PC-3 (cell line): ENCODE measurements at regions not wholly inside any gene's neighbourhood (a gene's known extent, or its start where the extent isn't known, plus 50 kb on each side); places are given as distances from the start of the nearest gene placed in this dataset.

Experiments used
- ATAC-seq: fragments of 200-7000 bp; cut with Tn5 transposase; 2 replicates; pipeline ENCODE4 v1.9.1; 2020; ENCODE audit warnings: mild to moderate bottlenecking, moderate library complexity
- BruUV-seq: library from RNA; stranded (reverse); fragments of 400-500 nt; replicated peaks from 2 replicates; lab custom pipeline; 2021; lab: Mats Ljungman, UMichigan
- CTCF ChIA-PET: fragments of 300-600 bp; sonication (Branson Sonifier 250); formaldehyde crosslinking; loops from one replicate; lab custom pipeline; 2022; ENCODE audit warnings: antibody characterized with exemption; lab: Charles Lee
- POLR2A ChIA-PET: fragments of 300-600 bp; sonication (Branson Sonifier 250); formaldehyde crosslinking; loops from one replicate; lab custom pipeline; 2022; ENCODE audit warnings: antibody characterized with exemption; ENCODE audit not compliant: unreplicated experiment; lab: Charles Lee
- DNase-seq: peaks from one replicate; pipeline ENCODE4 v3.0.0-alpha.2; 2015
- H2AFZ ChIP-seq: fragments of 300-600 bp; sonication (generic); 2 replicates; pipeline ENCODE4 v1.6.0; 2016; ENCODE audit warnings: antibody characterized with exemption, low read length
- H3F3A ChIP-seq: fragments of 300-600 bp; sonication (generic); one replicate; pipeline ENCODE4 v1.6.0; 2017; ENCODE audit warnings: antibody characterized with exemption, low read length, control low read depth, mild to moderate bottlenecking; ENCODE audit not compliant: unreplicated experiment
- H3K27ac ChIP-seq: fragments of 300-600 bp; sonication (generic); 2 replicates; pipeline ENCODE4 v1.5.1; 2016; ENCODE audit warnings: mild to moderate bottlenecking, low read length
- H3K27me3 ChIP-seq: fragments of 300-600 bp; sonication (generic); 2 replicates; pipeline ENCODE4 v1.6.1; 2016; ENCODE audit warnings: low read length, mixed read lengths
- H3K36me3 ChIP-seq: fragments of 300-600 bp; sonication (generic); 2 replicates; pipeline ENCODE4 v1.6.1; 2016; ENCODE audit warnings: low read depth, mixed run types, low read length, mixed read lengths
- H3K4me1 ChIP-seq: fragments of 300-600 bp; sonication (generic); 2 replicates; pipeline ENCODE4 v1.5.1; 2016; ENCODE audit warnings: low read length; ENCODE audit not compliant: insufficient read depth
- H3K4me2 ChIP-seq: fragments of 300-600 bp; sonication (generic); 2 replicates; pipeline ENCODE4 v1.6.0; 2016; ENCODE audit warnings: low read length
- H3K4me3 ChIP-seq: fragments of 300-600 bp; sonication (generic); 2 replicates; pipeline ENCODE4 v1.5.1; 2016; ENCODE audit warnings: mild to moderate bottlenecking, low read length, mixed read lengths
- H3K79me2 ChIP-seq: fragments of 300-600 bp; sonication (generic); 2 replicates; pipeline ENCODE4 v1.6.1; 2017; ENCODE audit warnings: low read length, mixed read lengths
- H3K9ac ChIP-seq: fragments of 300-600 bp; sonication (generic); 2 replicates; pipeline ENCODE4 v1.6.0; 2016; ENCODE audit warnings: mild to moderate bottlenecking, low read length
- H3K9me2 ChIP-seq: fragments of 300-600 bp; sonication (generic); replicated peaks from 2 replicates; pipeline ENCODE4 v1.6.1; 2016; ENCODE audit warnings: mixed run types, low read length, mixed read lengths
- H3K9me3 ChIP-seq: fragments of 300-600 bp; sonication (generic); 2 replicates; pipeline ENCODE4 v1.6.1; 2016; ENCODE audit warnings: low read length, mixed read lengths
- H4K20me1 ChIP-seq: fragments of 300-600 bp; sonication (generic); 2 replicates; pipeline ENCODE4 v1.6.1; 2016; ENCODE audit warnings: low read length, mixed read lengths
- EZH2 ChIP-seq: fragments of 300-600 bp; sonication (generic); IDR thresholded peaks from one replicate; pipeline ENCODE4 v1.6.1; 2017; ENCODE audit warnings: antibody characterized with exemption, mild to moderate bottlenecking, low read length; ENCODE audit not compliant: unreplicated experiment
- EZH2phosphoT487 ChIP-seq: fragments of 300-600 bp; sonication (generic); IDR thresholded peaks from 2 replicates; pipeline ENCODE4 v1.6.1; 2018; ENCODE audit warnings: mild to moderate bottlenecking, antibody characterized with exemption, low read length, borderline replicate concordance
- intact Hi-C: fragments of 100-400 bp; cut with micrococcal nuclease; formaldehyde crosslinking; loops from 2 replicates; pipeline ENCODE4 v1.9.0; 2023
- TF ChIP-seq, protein P1 (sequence below): fragments of 300-600 bp; sonication (generic); conservative IDR thresholded peaks from 2 replicates; pipeline ENCODE4 v1.5.1; 2017; ENCODE audit warnings: antibody characterized with exemption, low read depth, mild to moderate bottlenecking, low read length

DNA sequence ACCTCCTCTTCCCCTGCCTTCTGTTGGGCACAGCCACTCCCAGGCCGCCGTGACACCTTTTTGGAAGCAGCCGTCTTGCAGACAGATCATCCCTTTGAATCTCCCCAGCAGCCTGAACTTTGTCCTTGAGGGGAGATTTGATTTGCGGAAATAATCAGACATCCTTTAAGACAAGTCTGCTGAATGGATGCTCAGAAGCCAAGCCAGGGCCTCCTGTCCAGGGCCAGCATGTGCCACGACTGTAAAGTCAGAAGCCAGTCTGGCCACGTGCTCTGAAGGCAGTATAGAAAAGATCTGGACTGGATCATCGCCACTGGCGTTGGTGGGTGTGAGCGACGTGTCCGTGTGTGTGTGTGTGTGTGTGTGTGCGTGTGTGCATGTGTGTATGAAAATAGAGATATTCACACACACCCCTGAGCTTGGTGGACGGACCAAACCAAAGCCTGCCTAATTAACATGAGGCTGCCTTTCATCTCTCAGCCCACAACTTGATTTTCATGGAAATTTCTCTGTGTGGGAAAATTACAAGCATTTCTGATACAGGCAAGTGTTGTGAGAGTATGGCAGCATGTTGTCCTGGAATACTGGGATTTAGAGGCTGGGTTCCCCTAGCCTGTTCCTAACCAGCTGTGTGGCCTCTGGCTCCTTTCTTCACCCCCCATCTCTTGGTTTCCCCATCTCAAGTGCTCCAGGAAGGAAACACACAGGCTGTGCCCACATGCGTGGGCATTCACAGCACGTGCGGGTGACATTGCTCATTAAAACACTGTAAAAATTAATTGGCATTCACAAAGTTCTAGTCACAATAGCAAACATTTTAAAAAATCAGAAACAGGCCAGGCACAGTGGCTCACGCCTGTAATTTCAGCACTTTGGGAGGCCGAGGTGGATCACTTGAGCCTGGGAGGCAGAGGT is 61.8 kb upstream of the WNT7B start:
- peaks cover 53% of the 10 kb centered on the region for H3K79me2 ChIP-seq
- H3K9me3 ChIP-seq, result no peaks in the 10 kb centered on the region
- H3K36me3 ChIP-seq, result no peaks in the 10 kb centered on the region
- H3K9ac ChIP-seq, result no peak overlapping the region
- no peak overlapping the region for H3K4me2 ChIP-seq
- intact Hi-C loops, result no loop called here
- H3K27me3 ChIP-seq, result no peaks in the 10 kb centered on the region
- ChIA-PET POLR2A (no interaction called here), CTCF (interaction anchor here (1.1 kb wide), 1 partner anchor 14 kb away, joined by 3 read pairs; no protein-coding TSS in a partner anchor)
- H3K9me2 ChIP-seq, result no peaks in the 10 kb centered on the region
- H3K4me3 ChIP-seq, result no peak overlapping the region
- no peak overlapping the region for H2AFZ ChIP-seq
- no peak for TF ChIP-seq EZH2
- TF ChIP-seq, protein P1, sequence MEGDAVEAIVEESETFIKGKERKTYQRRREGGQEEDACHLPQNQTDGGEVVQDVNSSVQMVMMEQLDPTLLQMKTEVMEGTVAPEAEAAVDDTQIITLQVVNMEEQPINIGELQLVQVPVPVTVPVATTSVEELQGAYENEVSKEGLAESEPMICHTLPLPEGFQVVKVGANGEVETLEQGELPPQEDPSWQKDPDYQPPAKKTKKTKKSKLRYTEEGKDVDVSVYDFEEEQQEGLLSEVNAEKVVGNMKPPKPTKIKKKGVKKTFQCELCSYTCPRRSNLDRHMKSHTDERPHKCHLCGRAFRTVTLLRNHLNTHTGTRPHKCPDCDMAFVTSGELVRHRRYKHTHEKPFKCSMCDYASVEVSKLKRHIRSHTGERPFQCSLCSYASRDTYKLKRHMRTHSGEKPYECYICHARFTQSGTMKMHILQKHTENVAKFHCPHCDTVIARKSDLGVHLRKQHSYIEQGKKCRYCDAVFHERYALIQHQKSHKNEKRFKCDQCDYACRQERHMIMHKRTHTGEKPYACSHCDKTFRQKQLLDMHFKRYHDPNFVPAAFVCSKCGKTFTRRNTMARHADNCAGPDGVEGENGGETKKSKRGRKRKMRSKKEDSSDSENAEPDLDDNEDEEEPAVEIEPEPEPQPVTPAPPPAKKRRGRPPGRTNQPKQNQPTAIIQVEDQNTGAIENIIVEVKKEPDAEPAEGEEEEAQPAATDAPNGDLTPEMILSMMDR, result no peak
- TF ChIP-seq EZH2phosphoT487, result no peak
- no peak overlapping the region for H3K27ac ChIP-seq
- DNase-seq, result no peak
- peaks cover 47% of the 10 kb centered on the region for H3K4me1 ChIP-seq
- ATAC-seq, result no peak
- no peaks in the 10 kb centered on the region for H3F3A ChIP-seq
- BruUV-seq, result no TSS peak
- H4K20me1 ChIP-seq, result no peaks in the 10 kb centered on the region

DNA sequence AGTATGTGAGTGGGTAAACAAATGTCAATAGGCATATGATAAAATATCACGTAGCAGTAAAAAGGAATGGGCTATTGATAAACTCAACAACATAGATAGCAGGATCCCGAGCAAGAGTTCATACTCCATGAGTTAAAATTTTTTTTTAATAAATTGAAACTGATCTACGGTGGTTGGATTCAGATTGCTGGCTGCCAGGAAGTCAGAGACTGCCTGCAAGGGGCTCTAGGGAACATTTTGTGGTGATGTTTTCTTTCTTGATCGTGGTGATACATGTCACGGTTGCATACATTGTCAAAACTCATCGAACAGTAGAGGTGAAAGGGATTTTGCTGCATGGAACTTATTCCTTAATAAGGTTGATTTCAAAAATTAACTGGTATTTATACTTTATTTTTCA is 62.6 kb upstream of the WNT7B start:
- TF ChIP-seq, protein P1, result no peak
- TF ChIP-seq EZH2phosphoT487, result no peak
- TF ChIP-seq EZH2, result no peak
- Histone ChIP-seq H3K4me1 (peaks cover 52% of the 10 kb centered on the region), H3K36me3 (no peaks in the 10 kb centered on the region), H3K27ac (no peak overlapping the region), H3K4me2 (0 out of 2 replicates have a peak overlapping the region, but pooled peaks have one; percentile 19), H3F3A (no peaks in the 10 kb centered on the region), H3K9me3 (no peaks in the 10 kb centered on the region), H3K9me2 (no peaks in the 10 kb centered on the region), H3K9ac (no peak overlapping the region), H4K20me1 (no peaks in the 10 kb centered on the region), H3K79me2 (peaks cover 61% of the 10 kb centered on the region), H3K4me3 (no peak overlapping the region), H2AFZ (no peak overlapping the region), H3K27me3 (no peaks in the 10 kb centered on the region)
- no TSS peak for BruUV-seq
- ChIA-PET CTCF (no interaction called here), POLR2A (no interaction called here)
- DNase-seq, result no peak
- ATAC-seq, result no peak
- intact Hi-C loops, result no loop called here
